Endodermal cell (in vitro differentiated cells): ENCODE measurements at regions not wholly inside any gene's neighbourhood (a gene's known extent, or its start where the extent isn't known, plus 50 kb on each side); places are given as distances from the start of the nearest gene placed in this dataset.

Experiments used
- DNase-seq: peaks from one replicate; pipeline ENCODE4 v3.0.0-alpha.2; 2017
- H3K27ac ChIP-seq: 2 replicates; pipeline ENCODE4 v1.5.1; 2013; ENCODE audit warnings: mild to moderate bottlenecking, low read depth, low read length, moderate library complexity
- H3K27me3 ChIP-seq: 2 replicates; pipeline ENCODE4 v1.6.1; 2013; ENCODE audit warnings: mild to moderate bottlenecking, low read length, moderate library complexity; ENCODE audit not compliant: insufficient read depth, control insufficient read depth, poor library complexity, severe bottlenecking
- H3K36me3 ChIP-seq: 2 replicates; pipeline ENCODE4 v1.7.0; 2013; ENCODE audit warnings: mild to moderate bottlenecking, low read length, moderate library complexity; ENCODE audit not compliant: control insufficient read depth, insufficient read depth
- H3K4me1 ChIP-seq: one replicate; pipeline ENCODE4 v1.7.0; 2013; ENCODE audit warnings: low read length; ENCODE audit not compliant: control insufficient read depth, insufficient read depth
- H3K4me3 ChIP-seq: 2 replicates; pipeline ENCODE4 v1.5.1; 2013; ENCODE audit warnings: mild to moderate bottlenecking, low read length, moderate library complexity
- H3K9ac ChIP-seq: 2 replicates; pipeline ENCODE4 v1.6.1; 2013; ENCODE audit warnings: mild to moderate bottlenecking, low read length, moderate library complexity; ENCODE audit not compliant: poor library complexity, severe bottlenecking; ENCODE audit errors: extremely low read depth
- H3K9me3 ChIP-seq: 2 replicates; pipeline ENCODE4 v1.6.1; 2013; ENCODE audit warnings: mild to moderate bottlenecking, low read length, moderate library complexity; ENCODE audit not compliant: control insufficient read depth
- H3K27ac Mint-ChIP-seq: 2 replicates; pipeline ENCODE4 v1.8.0; 2020; ENCODE audit warnings: mixed read lengths
- H3K27me3 Mint-ChIP-seq: 2 replicates; pipeline ENCODE4 v1.8.0; 2021; ENCODE audit warnings: mild to moderate bottlenecking, mixed read lengths; ENCODE audit not compliant: insufficient read depth
- H3K36me3 Mint-ChIP-seq: 2 replicates; pipeline ENCODE4 v1.8.0; 2020; ENCODE audit warnings: low read depth, mixed read lengths
- H3K4me1 Mint-ChIP-seq: 2 replicates; pipeline ENCODE4 v1.8.0; 2020; ENCODE audit warnings: mixed read lengths
- H3K4me3 Mint-ChIP-seq: 2 replicates; pipeline ENCODE4 v1.8.0; 2020; ENCODE audit warnings: mild to moderate bottlenecking, moderate library complexity, mixed read lengths
- H3K9me3 Mint-ChIP-seq: 2 replicates; pipeline ENCODE4 v1.8.0; 2020; ENCODE audit warnings: mild to moderate bottlenecking, mixed read lengths
- CTCF ChIP-seq: fragments of 200-600 bp; sonication (generic); conservative IDR thresholded peaks from 2 replicates; pipeline ENCODE4 v1.5.0; 2021; ENCODE audit warnings: antibody characterized with exemption, mild to moderate bottlenecking
- WGBS, 2 experiments: methylation state at CpG; one replicate each; pipeline versions ENCODE4 v1.1.5 to v1.1.7; 2013; ENCODE audit warnings: missing lambda C conversion rate in 2 of 2, mixed read lengths in 1 of 2; ENCODE audit not compliant: insufficient coverage in 1 of 2, insufficient read length in 1 of 2; 5-methylcytosine and 5-hydroxymethylcytosine counted together

- no peak overlapping the region for H3K9ac ChIP-seq
- no peaks in the 10 kb centered on the region for H3K4me1 ChIP-seq
- H3K27me3 ChIP-seq: no peaks in the 10 kb centered on the region
- H3K4me3 Mint-ChIP-seq: no peak overlapping the region
- no peaks in the 10 kb centered on the region for H3K27me3 Mint-ChIP-seq
- H3K4me3 ChIP-seq: no peak overlapping the region
- H3K36me3 ChIP-seq: no peaks in the 10 kb centered on the region
- no peak for DNase-seq
- H3K9me3 Mint-ChIP-seq: peaks cover 4% of the 10 kb centered on the region
- H3K36me3 Mint-ChIP-seq: no peaks in the 10 kb centered on the region
- 76 to 80% methylated on average over 1 to 2 of the region's 2 CpGs for WGBS, 2 experiments
- H3K4me1 Mint-ChIP-seq: no peaks in the 10 kb centered on the region
- no peak for TF ChIP-seq CTCF
- no peak overlapping the region for H3K27ac Mint-ChIP-seq
- H3K27ac ChIP-seq: no peak overlapping the region
- no peaks in the 10 kb centered on the region for H3K9me3 ChIP-seq
Measured at GRCh38 chr12:97680751-97681150, 218.1 kb downstream of the RMST start.

GRCh38 chr12:97681612-97682504 is 219.3 kb downstream of the RMST start:
- Mint-ChIP-seq H3K27me3 (no peaks in the 10 kb centered on the region), H3K9me3 (peaks cover 4% of the 10 kb centered on the region), H3K36me3 (no peaks in the 10 kb centered on the region), H3K4me3 (no peak overlapping the region), H3K27ac (no peak overlapping the region), H3K4me1 (no peaks in the 10 kb centered on the region)
- Histone ChIP-seq H3K9me3 (no peaks in the 10 kb centered on the region), H3K4me1 (no peaks in the 10 kb centered on the region), H3K27me3 (no peaks in the 10 kb centered on the region), H3K4me3 (no peak overlapping the region), H3K9ac (no peak overlapping the region), H3K36me3 (no peaks in the 10 kb centered on the region), H3K27ac (no peak overlapping the region)
- 94 to 97% methylated on average over 5 to 8 of the region's 8 CpGs for WGBS, 2 experiments
- DNase-seq: no peak
- no peak for TF ChIP-seq CTCF

- no peaks in the 10 kb centered on the region for H3K4me1 ChIP-seq
- H3K4me3 Mint-ChIP-seq: no peak overlapping the region
- H3K27ac Mint-ChIP-seq: no peak overlapping the region
- H3K27me3 ChIP-seq: no peaks in the 10 kb centered on the region
- H3K9ac ChIP-seq: no peak overlapping the region
- no peaks in the 10 kb centered on the region for H3K9me3 Mint-ChIP-seq
- H3K36me3 ChIP-seq: no peaks in the 10 kb centered on the region
- no peaks in the 10 kb centered on the region for H3K27me3 Mint-ChIP-seq
- no peaks in the 10 kb centered on the region for H3K36me3 Mint-ChIP-seq
- no peaks in the 10 kb centered on the region for H3K9me3 ChIP-seq
- no peak overlapping the region for H3K4me3 ChIP-seq
- H3K27ac ChIP-seq: no peak overlapping the region
- H3K4me1 Mint-ChIP-seq: no peaks in the 10 kb centered on the region
- no peak for DNase-seq
- no peak for TF ChIP-seq CTCF
Measured at GRCh38 chr12:97685360-97685759, 222.8 kb downstream of the RMST start.
